ENCODE measurements at regions not wholly inside any gene's neighbourhood (a gene's known extent, or its start where the extent isn't known, plus 50 kb on each side); places are given as distances from the start of the nearest gene placed in this dataset.

- Histone ChIP-seq H3K27ac (no peak overlapping the region), H3K4me3 (IDR thresholded peaks at IDR 0.05; ENCODE audit: insufficient read depth, low read depth, low read length) (no peak overlapping the region), H3K4me2 (no peak overlapping the region), H3K9ac (no peak overlapping the region), H2AFZ (ENCODE audit: low read depth) (no peak overlapping the region), H4K20me1 (ENCODE audit: insufficient read depth) (no peaks in the 10 kb centered on the region), H3K27me3 (ENCODE audit: insufficient read depth, low read depth) (no peaks in the 10 kb centered on the region), H3K36me3 (ENCODE audit: insufficient read depth) (no peaks in the 10 kb centered on the region), H3K79me2 (ENCODE audit: insufficient read depth, low read depth) (no peaks in the 10 kb centered on the region), H3K4me1 (ENCODE audit: low read depth, poor library complexity, severe bottlenecking) (no peaks in the 10 kb centered on the region)
- no peak for TF ChIP-seq CTCF (conservative IDR thresholded peaks at IDR 0.05; ENCODE audit: low read depth, low read length)
Measured at GRCh38 chr16:54589326-54589725, 302.7 kb upstream of the IRX3 start.

GRCh38 chr16:54588026-54588425, 301.4 kb upstream of the IRX3 start:
- Histone ChIP-seq H3K36me3 (ENCODE audit: insufficient read depth) (no peaks in the 10 kb centered on the region), H2AFZ (ENCODE audit: low read depth) (no peak overlapping the region; the same call in 1 of the 2 replicates)

GRCh38 chr16:54587176-54587515, 300.6 kb upstream of the IRX3 start:
- no peak overlapping the region for H2AFZ ChIP-seq (ENCODE audit: low read depth)
- H3K4me2 ChIP-seq = no peak overlapping the region
- H3K4me3 ChIP-seq (IDR thresholded peaks at IDR 0.05; ENCODE audit: insufficient read depth, low read depth, low read length) = no peak overlapping the region
- no peaks in the 10 kb centered on the region for H3K27me3 ChIP-seq (ENCODE audit: insufficient read depth, low read depth)
- no peaks in the 10 kb centered on the region for H3K79me2 ChIP-seq (ENCODE audit: insufficient read depth, low read depth)
- no peak overlapping the region for H3K9ac ChIP-seq
- H3K4me1 ChIP-seq (ENCODE audit: low read depth, poor library complexity, severe bottlenecking) = no peaks in the 10 kb centered on the region
- no peaks in the 10 kb centered on the region for H3K36me3 ChIP-seq (ENCODE audit: insufficient read depth)
- no peak overlapping the region for H3K27ac ChIP-seq
- H4K20me1 ChIP-seq (ENCODE audit: insufficient read depth) = no peaks in the 10 kb centered on the region
- no peak for TF ChIP-seq CTCF (conservative IDR thresholded peaks at IDR 0.05; ENCODE audit: low read depth, low read length)

More at GRCh38 chr16:54588026-54588425, 301.4 kb upstream of the IRX3 start:
- H3K27ac ChIP-seq = no peak overlapping the region
- no peak overlapping the region for H3K4me2 ChIP-seq
- no peaks in the 10 kb centered on the region for H4K20me1 ChIP-seq (ENCODE audit: insufficient read depth)
- no peak overlapping the region for H3K4me3 ChIP-seq (IDR thresholded peaks at IDR 0.05; ENCODE audit: insufficient read depth, low read depth, low read length)
- H3K4me1 ChIP-seq (ENCODE audit: low read depth, poor library complexity, severe bottlenecking) = no peaks in the 10 kb centered on the region
- H3K9ac ChIP-seq = no peak overlapping the region
- H3K27me3 ChIP-seq (ENCODE audit: insufficient read depth, low read depth) = no peaks in the 10 kb centered on the region
- TF ChIP-seq CTCF (conservative IDR thresholded peaks at IDR 0.05; ENCODE audit: low read depth, low read length) = no peak
- H3K79me2 ChIP-seq (ENCODE audit: insufficient read depth, low read depth) = no peaks in the 10 kb centered on the region

- Histone ChIP-seq H4K20me1 (ENCODE audit: insufficient read depth) (no peaks in the 10 kb centered on the region), H3K4me3 (IDR thresholded peaks at IDR 0.05; ENCODE audit: insufficient read depth, low read depth, low read length) (no peak overlapping the region), H3K4me2 (no peak overlapping the region), H3K4me1 (ENCODE audit: low read depth, poor library complexity, severe bottlenecking) (no peaks in the 10 kb centered on the region), H3K36me3 (ENCODE audit: insufficient read depth) (no peaks in the 10 kb centered on the region), H3K79me2 (ENCODE audit: insufficient read depth, low read depth) (no peaks in the 10 kb centered on the region), H3K9ac (no peak overlapping the region), H3K27ac (no peak overlapping the region), H2AFZ (ENCODE audit: low read depth) (no peak overlapping the region), H3K27me3 (ENCODE audit: insufficient read depth, low read depth) (no peaks in the 10 kb centered on the region)
- no peak for TF ChIP-seq CTCF (conservative IDR thresholded peaks at IDR 0.05; ENCODE audit: low read depth, low read length)
Measured at GRCh38 chr16:54586474-54587175, 300.0 kb upstream of the IRX3 start.
